Stimulated activated CD4-positive, alpha-beta T cell treated with anti-CD3 and anti-CD28 coated beads, Interleukin-1b, Interleukin-23, amount 100 ng/mL, for 48 hours (primary cell): ENCODE measurements at regions not wholly inside any gene's neighbourhood (a gene's known extent, or its start where the extent isn't known, plus 50 kb on each side); places are given as distances from the start of the nearest gene placed in this dataset.

Experiments
- DNase-seq: peaks from one replicate; pipeline ENCODE4 v3.0.0-alpha.2; 2020

- no peak for DNase-seq
Observed at GRCh38 chr2:181395851-181396250, 61.3 kb upstream of the ITGA4 start.

- no peak for DNase-seq
Observed at GRCh38 chr2:181396256-181397123, 60.7 kb upstream of the ITGA4 start.

GRCh38 chr2:181397331-181397730 lies 59.9 kb upstream of the ITGA4 start:
- no peak for DNase-seq

- DNase-seq: no peak
Observed at GRCh38 chr2:181398000-181398399, 59.2 kb upstream of the ITGA4 start.

- no peak for DNase-seq
Observed at GRCh38 chr2:181399027-181399426, 58.2 kb upstream of the ITGA4 start.

- DNase-seq: no peak
Observed at GRCh38 chr2:181404472-181404871, 52.7 kb upstream of the ITGA4 start.

- DNase-seq: no peak
Observed at GRCh38 chr2:181407171-181407570, 50.0 kb upstream of the ITGA4 start.
